Cardiac muscle cell (in vitro differentiated cells and primary cell): ENCODE measurements at regions not wholly inside any gene's neighbourhood (a gene's known extent, or its start where the extent isn't known, plus 50 kb on each side); places are given as distances from the start of the nearest gene placed in this dataset.

ENCODE experiments used
- DNase-seq, 2 donors: peaks; one replicate each; pipeline versions ENCODE4 v3.0.0 to v3.0.0-alpha.2; 2010 to 2017; ENCODE audit warnings: low read depth in 1 of 2, low spot score in 1 of 2
- H3K27ac ChIP-seq: fragments of 200-600 bp; sonication (generic); 2 replicates; pipeline ENCODE4 v1.5.1; 2016
- H3K27me3 ChIP-seq: fragments of 200-600 bp; sonication (generic); 2 replicates; pipeline ENCODE4 v1.6.0; 2016; ENCODE audit warnings: control low read depth
- H3K36me3 ChIP-seq: fragments of 200-600 bp; sonication (generic); 2 replicates; pipeline ENCODE4 v1.5.1; 2016; ENCODE audit warnings: control low read depth
- H3K4me1 ChIP-seq: fragments of 200-600 bp; sonication (generic); 2 replicates; pipeline ENCODE4 v1.8.1; 2017; ENCODE audit warnings: low read depth, mild to moderate bottlenecking, mixed run types
- H3K4me3 ChIP-seq: fragments of 200-600 bp; sonication (generic); 2 replicates; pipeline ENCODE4 v1.5.1; 2016; ENCODE audit warnings: mild to moderate bottlenecking
- H3K9me3 ChIP-seq: fragments of 200-600 bp; sonication (generic); 2 replicates; pipeline ENCODE4 v1.5.1; 2017; ENCODE audit warnings: low read depth, mild to moderate bottlenecking, control low read depth
- TF ChIP-seq, protein P1 (sequence below): IDR thresholded peaks from 2 replicates; pipeline ENCODE4 v1.5.1; 2012; ENCODE audit warnings: low read depth, mild to moderate bottlenecking, low read length

DNA sequence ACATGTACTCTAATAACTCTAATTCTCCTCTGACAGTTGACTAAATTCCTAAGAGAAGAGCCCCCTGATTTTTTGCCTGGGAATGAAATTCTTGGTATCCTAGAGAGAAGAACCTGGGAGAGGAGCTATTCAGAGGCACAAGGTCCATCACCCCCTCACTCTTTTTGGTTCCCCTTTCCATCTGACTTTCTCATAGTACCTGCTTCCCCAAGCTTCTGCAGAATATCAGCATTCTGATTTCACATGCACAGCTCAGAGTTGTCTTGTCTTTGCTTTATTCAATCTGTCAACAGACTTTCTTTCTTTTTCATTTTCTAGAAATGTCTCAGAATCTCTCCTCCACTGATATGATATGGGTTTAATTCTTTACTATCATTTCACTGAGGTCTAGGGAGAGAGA is 141.5 kb upstream of the FBXL17 start:
- H3K9me3 ChIP-seq = no peaks in the 10 kb centered on the region
- H3K27me3 ChIP-seq = no peaks in the 10 kb centered on the region
- TF ChIP-seq, protein P1, sequence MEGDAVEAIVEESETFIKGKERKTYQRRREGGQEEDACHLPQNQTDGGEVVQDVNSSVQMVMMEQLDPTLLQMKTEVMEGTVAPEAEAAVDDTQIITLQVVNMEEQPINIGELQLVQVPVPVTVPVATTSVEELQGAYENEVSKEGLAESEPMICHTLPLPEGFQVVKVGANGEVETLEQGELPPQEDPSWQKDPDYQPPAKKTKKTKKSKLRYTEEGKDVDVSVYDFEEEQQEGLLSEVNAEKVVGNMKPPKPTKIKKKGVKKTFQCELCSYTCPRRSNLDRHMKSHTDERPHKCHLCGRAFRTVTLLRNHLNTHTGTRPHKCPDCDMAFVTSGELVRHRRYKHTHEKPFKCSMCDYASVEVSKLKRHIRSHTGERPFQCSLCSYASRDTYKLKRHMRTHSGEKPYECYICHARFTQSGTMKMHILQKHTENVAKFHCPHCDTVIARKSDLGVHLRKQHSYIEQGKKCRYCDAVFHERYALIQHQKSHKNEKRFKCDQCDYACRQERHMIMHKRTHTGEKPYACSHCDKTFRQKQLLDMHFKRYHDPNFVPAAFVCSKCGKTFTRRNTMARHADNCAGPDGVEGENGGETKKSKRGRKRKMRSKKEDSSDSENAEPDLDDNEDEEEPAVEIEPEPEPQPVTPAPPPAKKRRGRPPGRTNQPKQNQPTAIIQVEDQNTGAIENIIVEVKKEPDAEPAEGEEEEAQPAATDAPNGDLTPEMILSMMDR = no peak
- no peaks in the 10 kb centered on the region for H3K36me3 ChIP-seq
- DNase-seq = no peak
- no peak overlapping the region for H3K4me3 ChIP-seq
- no peak overlapping the region for H3K27ac ChIP-seq
- peaks cover 9% of the 10 kb centered on the region for H3K4me1 ChIP-seq

DNA sequence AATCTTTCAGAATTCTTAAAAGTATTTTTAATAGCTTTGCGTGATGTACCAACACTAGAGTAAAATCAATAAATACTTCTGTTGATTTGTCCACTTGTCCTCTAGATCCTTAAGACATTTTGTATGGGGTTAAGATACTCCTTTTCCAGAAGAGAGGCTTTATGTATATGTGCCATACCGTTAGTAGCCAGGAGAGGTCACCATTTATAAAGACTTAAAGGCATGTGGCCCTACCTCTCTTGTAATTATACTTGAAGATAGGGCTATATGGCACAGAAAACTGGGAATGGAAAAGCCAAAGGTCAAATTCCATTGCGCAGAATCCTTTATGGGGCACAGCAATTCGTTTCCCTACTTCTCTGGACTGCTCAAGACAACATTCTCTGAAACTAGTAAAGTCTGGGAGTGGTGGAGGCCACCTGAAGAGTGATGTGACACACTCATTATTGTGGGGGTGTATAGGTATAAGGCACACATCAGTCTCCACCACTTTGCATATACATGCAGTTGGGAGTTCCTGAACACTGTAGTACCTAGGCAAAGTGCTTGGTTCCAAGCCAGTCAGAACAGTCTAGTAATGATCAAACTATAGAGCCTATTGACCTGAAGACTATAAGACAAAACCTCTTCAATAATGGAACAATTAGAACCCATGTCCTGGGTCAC is 140.1 kb upstream of the FBXL17 start:
- Histone ChIP-seq H3K27ac (no peak overlapping the region), H3K36me3 (no peaks in the 10 kb centered on the region), H3K4me3 (no peak overlapping the region), H3K4me1 (peaks cover 9% of the 10 kb centered on the region), H3K27me3 (no peaks in the 10 kb centered on the region), H3K9me3 (no peaks in the 10 kb centered on the region)
- TF ChIP-seq, protein P1 = peak; percentile 80
- peak; percentile 77 to 82 for DNase-seq

DNA sequence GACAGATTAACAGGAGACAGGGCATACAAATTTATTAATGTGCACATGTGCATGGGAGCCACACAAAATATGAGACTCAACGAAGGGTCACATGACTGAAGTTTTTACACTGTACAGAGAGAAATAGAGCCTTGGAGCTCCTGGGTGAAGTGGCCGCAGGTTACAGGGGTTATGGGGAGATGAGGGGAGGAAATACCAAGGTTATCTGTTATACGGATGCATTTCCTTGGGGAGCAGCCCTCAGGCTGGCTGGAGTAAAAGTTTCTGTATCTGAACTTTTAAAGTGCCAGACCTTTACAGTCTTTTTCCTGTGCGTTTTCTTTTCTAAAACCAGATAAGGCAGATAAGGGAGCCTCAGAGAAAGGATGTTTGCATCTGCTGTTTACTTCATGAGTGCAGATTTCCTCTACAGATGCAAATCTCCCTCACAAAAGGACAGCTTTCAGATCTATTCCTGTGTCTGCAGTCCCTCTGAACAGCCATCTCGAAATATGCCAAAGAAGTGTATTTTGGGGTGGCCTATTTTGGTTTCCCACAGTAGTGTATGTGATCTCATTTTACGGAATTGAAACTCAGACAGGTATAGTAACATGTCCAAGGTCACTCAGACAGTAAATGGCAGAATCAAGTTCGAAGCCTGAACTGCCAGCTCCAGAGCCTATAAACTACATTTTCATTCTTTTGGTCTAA is 139.3 kb upstream of the FBXL17 start:
- no peak overlapping the region for H3K4me3 ChIP-seq
- TF ChIP-seq, protein P1 = no peak
- peaks cover 9% of the 10 kb centered on the region for H3K4me1 ChIP-seq
- no peaks in the 10 kb centered on the region for H3K27me3 ChIP-seq
- H3K27ac ChIP-seq = no peak overlapping the region
- no peak for DNase-seq
- no peaks in the 10 kb centered on the region for H3K36me3 ChIP-seq
- H3K9me3 ChIP-seq = no peaks in the 10 kb centered on the region

DNA sequence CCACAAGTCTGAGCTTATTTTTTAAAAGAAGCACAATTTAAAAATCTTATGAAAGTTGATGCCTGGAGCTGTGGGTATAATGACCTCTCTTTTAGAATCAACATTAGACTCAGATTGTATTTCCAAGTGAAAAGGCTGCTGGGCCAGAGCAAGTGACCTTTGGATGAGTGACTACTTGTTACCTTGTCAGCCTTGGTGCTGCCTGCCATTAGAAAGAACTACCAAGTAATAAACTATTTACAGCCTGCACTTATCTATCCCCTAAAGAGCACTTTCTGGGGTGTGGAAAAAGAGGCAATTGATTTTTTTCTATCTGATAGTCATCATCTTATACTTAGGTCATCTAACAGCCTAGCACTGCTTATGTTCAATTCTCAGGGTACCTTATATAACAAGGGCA is 134.9 kb upstream of the FBXL17 start:
- no peak for DNase-seq
- TF ChIP-seq, protein P1 = no peak
- H3K27ac ChIP-seq = no peak overlapping the region
- H3K4me1 ChIP-seq = peaks cover 9% of the 10 kb centered on the region
- no peak overlapping the region for H3K4me3 ChIP-seq
- H3K27me3 ChIP-seq = no peaks in the 10 kb centered on the region
- H3K9me3 ChIP-seq = no peaks in the 10 kb centered on the region
- H3K36me3 ChIP-seq = no peaks in the 10 kb centered on the region

DNA sequence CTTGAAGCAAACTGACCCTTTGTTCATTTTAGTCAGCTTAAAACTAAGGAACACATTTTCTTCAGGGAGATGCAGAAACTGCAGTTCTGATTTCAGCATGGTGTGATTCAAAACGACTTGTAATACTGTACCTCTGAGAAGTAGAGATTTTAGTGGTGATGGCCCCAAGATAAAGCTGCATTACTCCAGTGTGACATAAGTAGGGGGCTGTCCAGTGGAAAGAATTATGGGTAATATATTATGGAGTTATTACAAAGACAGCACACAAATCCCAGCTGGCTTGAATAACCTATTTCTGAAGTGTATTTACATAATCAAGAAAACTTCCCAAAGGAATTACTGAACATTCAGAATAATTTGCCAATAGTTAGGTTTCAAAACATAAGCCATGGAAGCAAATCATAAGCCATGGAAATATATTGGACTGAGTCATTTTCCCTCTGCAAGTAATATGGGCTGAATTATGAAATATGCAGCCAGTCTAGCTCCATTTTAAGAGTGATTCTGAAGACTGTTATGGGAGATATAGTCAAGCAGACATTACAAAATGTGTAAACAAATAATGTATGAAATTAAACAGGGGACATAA is 133.7 kb upstream of the FBXL17 start:
- no peak overlapping the region for H3K27ac ChIP-seq
- TF ChIP-seq, protein P1 = no peak
- H3K36me3 ChIP-seq = no peaks in the 10 kb centered on the region
- H3K9me3 ChIP-seq = no peaks in the 10 kb centered on the region
- no peaks in the 10 kb centered on the region for H3K4me1 ChIP-seq
- H3K4me3 ChIP-seq = no peak overlapping the region
- no peak for DNase-seq
- no peaks in the 10 kb centered on the region for H3K27me3 ChIP-seq
